Testis (tissue), 2 donors: ENCODE measurements at regions not wholly inside any gene's neighbourhood (a gene's known extent, or its start where the extent isn't known, plus 50 kb on each side); places are given as distances from the start of the nearest gene placed in this dataset.

Source experiments
- POLR2A ChIP-seq: fragments of 450-650 bp; IDR thresholded peaks from one replicate; pipeline ENCODE4 v1.6.1; 2017; ENCODE audit warnings: antibody characterized with exemption, mild to moderate bottlenecking, moderate library complexity
- TF ChIP-seq, protein P1 (sequence below), 3 experiments: fragments of 450-650 bp in 2 of 3; fragments of 200-600 bp in 1 of 3; sonication (generic) in 1 of 3; IDR thresholded peaks; one replicate each; pipeline ENCODE4 v1.5.1; 2016 to 2019; ENCODE audit warnings: antibody characterized with exemption in 3 of 3, mild to moderate bottlenecking in 2 of 3, moderate library complexity in 1 of 3

DNA sequence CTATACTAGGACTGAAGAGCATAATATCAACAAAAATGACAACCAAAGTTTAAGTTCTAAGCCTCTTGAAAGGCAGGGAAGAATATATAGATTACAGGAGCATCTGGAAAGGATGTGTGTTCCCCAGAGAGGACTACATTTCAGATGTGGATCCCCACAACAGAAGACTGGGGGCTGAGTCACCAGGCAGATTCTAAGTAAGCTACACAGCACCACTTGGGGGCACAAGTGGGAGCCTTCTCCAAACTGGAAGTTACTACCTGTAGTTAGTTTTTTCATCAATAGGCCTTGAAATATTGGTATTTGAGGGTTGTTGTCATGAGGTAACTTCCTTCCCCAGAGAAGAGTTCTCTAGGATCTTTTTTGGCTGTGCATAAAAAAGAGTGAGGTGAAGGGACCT is 836.1 kb downstream of the NLGN4Y start:
- no peak for TF ChIP-seq POLR2A
- TF ChIP-seq, protein P1, sequence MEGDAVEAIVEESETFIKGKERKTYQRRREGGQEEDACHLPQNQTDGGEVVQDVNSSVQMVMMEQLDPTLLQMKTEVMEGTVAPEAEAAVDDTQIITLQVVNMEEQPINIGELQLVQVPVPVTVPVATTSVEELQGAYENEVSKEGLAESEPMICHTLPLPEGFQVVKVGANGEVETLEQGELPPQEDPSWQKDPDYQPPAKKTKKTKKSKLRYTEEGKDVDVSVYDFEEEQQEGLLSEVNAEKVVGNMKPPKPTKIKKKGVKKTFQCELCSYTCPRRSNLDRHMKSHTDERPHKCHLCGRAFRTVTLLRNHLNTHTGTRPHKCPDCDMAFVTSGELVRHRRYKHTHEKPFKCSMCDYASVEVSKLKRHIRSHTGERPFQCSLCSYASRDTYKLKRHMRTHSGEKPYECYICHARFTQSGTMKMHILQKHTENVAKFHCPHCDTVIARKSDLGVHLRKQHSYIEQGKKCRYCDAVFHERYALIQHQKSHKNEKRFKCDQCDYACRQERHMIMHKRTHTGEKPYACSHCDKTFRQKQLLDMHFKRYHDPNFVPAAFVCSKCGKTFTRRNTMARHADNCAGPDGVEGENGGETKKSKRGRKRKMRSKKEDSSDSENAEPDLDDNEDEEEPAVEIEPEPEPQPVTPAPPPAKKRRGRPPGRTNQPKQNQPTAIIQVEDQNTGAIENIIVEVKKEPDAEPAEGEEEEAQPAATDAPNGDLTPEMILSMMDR (IDR thresholded peaks at IDR 0.05): no peak
